Thoracic aorta (tissue), 2 donors: ENCODE measurements at regions not wholly inside any gene's neighbourhood (a gene's known extent, or its start where the extent isn't known, plus 50 kb on each side); places are given as distances from the start of the nearest gene placed in this dataset.

ENCODE experiments used
- ATAC-seq: fragments of 150-250 bp; one replicate; pipeline ENCODE4 v1.8.0; 2017; ENCODE audit warnings: low read depth; ENCODE audit not compliant: insufficient number of reproducible peaks, low FRiP score
- DNase-seq: peaks from one replicate; pipeline ENCODE4 v3.0.0-alpha.2; 2020; ENCODE audit warnings: low spot score
- H3K27ac ChIP-seq, 2 donors: fragments of 200-600 bp; sonication (generic); 1 replicate in 1 of 2; 2 replicates in 1 of 2; pipeline ENCODE4 v1.5.1; 2016; ENCODE audit warnings: mild to moderate bottlenecking in 2 of 2, moderate library complexity in 2 of 2
- H3K27me3 ChIP-seq: fragments of 200-600 bp; sonication (generic); replicated peaks from 2 replicates; pipeline ENCODE4 v1.6.0; 2016; ENCODE audit warnings: mild to moderate bottlenecking; ENCODE audit not compliant: insufficient read depth
- H3K36me3 ChIP-seq: fragments of 200-600 bp; sonication (generic); one replicate; pipeline ENCODE4 v1.5.1; 2016
- H3K4me1 ChIP-seq, 2 donors: fragments of 200-600 bp; sonication (generic); 1 replicate in 1 of 2; 2 replicates in 1 of 2; pipeline versions ENCODE4 v1.5.1 to v1.6.0; 2016; ENCODE audit warnings: low read depth in 2 of 2, mild to moderate bottlenecking in 1 of 2; ENCODE audit not compliant: control insufficient read depth in 1 of 2
- H3K4me3 ChIP-seq: fragments of 200-600 bp; sonication (generic); 2 replicates; pipeline ENCODE4 v1.5.1; 2016; ENCODE audit warnings: mild to moderate bottlenecking
- H3K9me3 ChIP-seq: fragments of 200-600 bp; sonication (generic); 2 replicates; pipeline ENCODE4 v1.5.1; 2016
- TF ChIP-seq, protein P1 (sequence below): fragments of 200-600 bp; sonication (generic); IDR thresholded peaks from one replicate; pipeline ENCODE4 v1.5.1; 2019; ENCODE audit warnings: antibody characterized with exemption

DNA sequence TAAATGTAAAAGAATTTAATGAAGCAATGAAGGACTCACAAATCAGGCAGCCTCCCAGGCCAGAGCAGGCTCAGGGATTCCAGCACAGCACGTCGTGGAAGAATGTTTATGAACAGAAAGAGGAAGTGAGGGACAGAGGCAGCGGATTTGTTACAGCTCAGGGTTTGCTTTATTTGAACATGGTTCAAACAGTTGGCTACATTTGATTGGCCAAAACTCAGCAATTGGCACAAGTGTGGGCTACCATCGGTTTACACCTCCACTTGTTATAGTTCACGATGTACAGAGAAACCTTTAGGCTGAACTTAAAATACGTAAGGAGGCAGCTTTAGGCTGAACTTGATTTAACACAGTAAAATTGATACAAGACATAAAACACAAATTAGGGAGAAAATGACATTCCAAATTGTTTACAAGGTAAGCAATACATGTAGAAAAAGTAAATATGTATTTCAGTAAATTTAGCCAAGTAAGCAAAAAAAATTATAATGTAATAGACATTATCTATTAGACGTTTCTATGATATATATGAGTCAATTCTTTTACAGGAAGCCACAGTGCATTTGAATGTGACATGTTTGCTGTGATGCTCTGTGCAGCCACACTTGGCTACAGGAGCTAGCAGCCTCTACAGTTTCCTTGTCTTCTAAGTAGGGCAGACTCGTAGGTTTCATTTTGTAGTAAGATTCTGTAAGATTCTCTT lies 126.5 kb downstream of the ADSS2 start:
- peaks cover 15 to 26% of the 10 kb centered on the region in 2 donors for H3K4me1 ChIP-seq
- DNase-seq = no peak
- no peaks in the 10 kb centered on the region for H3K36me3 ChIP-seq
- TF ChIP-seq, protein P1, sequence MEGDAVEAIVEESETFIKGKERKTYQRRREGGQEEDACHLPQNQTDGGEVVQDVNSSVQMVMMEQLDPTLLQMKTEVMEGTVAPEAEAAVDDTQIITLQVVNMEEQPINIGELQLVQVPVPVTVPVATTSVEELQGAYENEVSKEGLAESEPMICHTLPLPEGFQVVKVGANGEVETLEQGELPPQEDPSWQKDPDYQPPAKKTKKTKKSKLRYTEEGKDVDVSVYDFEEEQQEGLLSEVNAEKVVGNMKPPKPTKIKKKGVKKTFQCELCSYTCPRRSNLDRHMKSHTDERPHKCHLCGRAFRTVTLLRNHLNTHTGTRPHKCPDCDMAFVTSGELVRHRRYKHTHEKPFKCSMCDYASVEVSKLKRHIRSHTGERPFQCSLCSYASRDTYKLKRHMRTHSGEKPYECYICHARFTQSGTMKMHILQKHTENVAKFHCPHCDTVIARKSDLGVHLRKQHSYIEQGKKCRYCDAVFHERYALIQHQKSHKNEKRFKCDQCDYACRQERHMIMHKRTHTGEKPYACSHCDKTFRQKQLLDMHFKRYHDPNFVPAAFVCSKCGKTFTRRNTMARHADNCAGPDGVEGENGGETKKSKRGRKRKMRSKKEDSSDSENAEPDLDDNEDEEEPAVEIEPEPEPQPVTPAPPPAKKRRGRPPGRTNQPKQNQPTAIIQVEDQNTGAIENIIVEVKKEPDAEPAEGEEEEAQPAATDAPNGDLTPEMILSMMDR = no peak
- H3K27ac ChIP-seq = peak overlapping the region in 1 of 2 donors; percentile 18
- no peaks in the 10 kb centered on the region for H3K27me3 ChIP-seq
- H3K9me3 ChIP-seq = no peaks in the 10 kb centered on the region
- peak overlapping the region; percentile 4 for H3K4me3 ChIP-seq
- ATAC-seq = no peak

DNA sequence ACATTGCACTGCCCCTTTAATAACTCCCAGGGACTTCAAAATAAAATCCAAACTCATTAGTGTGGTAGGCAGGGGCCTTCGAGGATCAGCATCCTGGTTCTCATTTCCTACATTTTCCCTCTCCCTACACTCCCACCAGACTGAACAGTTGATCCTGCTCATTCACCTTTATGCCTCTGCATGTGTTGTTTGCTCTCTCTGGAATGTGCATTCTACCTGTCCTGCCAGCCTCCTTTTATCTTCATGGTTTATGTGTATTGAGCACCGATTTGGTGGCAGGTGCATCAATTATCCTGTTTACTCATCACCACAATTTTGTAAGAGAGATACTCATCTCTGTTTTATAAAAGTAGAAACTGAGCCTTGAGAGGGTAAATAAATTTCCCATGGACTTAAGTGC lies 125.0 kb downstream of the ADSS2 start:
- ATAC-seq = no peak
- H3K36me3 ChIP-seq = no peaks in the 10 kb centered on the region
- no peaks in the 10 kb centered on the region for H3K27me3 ChIP-seq
- no peak overlapping the region for H3K27ac ChIP-seq
- no peak for DNase-seq
- H3K4me3 ChIP-seq = no peak overlapping the region
- TF ChIP-seq, protein P1 = no peak
- H3K4me1 ChIP-seq = peaks cover 15 to 26% of the 10 kb centered on the region in 2 donors
- no peaks in the 10 kb centered on the region for H3K9me3 ChIP-seq

DNA sequence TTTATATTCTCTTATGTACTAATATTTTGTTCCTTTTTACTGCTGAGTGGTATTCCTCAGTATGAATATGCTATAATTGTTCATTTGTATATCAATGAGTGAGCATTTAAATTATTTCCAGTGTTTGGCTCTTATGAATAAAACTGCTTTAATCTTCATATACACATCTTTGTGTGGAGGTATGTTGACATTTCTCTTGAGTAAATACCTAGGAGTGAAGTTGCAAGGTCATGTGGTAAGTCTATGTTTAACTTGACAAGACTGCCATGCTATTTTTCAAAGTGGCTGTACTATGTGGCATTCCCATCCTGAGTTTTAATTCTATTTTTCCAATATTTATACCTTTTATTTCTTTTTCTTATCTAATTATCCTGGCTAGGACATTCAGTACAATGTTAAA lies 124.2 kb downstream of the ADSS2 start:
- no peak for DNase-seq
- H3K27me3 ChIP-seq = no peaks in the 10 kb centered on the region
- no peak overlapping the region for H3K4me3 ChIP-seq
- TF ChIP-seq, protein P1 = no peak
- no peak for ATAC-seq
- no peaks in the 10 kb centered on the region for H3K36me3 ChIP-seq
- peaks cover 8 to 19% of the 10 kb centered on the region in 2 donors for H3K4me1 ChIP-seq
- H3K27ac ChIP-seq = no peak overlapping the region
- H3K9me3 ChIP-seq = no peaks in the 10 kb centered on the region

DNA sequence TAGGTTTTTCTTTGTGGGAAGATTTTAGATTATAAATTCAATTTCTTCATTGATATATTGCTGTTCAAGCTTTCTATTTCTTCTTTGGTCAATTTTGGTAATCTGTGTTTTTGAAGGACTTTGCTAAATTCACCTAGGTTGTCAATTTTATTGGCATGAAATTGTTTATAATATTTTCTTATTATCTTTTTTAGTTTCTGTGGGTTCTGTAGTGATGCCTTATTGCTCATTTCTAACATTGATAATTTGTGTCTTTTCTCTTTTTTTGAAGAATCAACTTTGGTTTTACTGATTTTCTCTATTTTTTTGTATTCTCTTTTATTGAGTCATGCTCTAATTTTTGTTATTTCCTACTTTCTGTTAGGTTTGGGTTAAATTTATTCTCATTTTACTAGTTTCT lies 123.2 kb downstream of the ADSS2 start:
- DNase-seq (no peak), ATAC-seq (no peak)
- Histone ChIP-seq H3K4me1 (peaks cover 3 to 12% of the 10 kb centered on the region in 2 donors), H3K9me3 (no peaks in the 10 kb centered on the region), H3K27ac (no peak overlapping the region), H3K27me3 (no peaks in the 10 kb centered on the region), H3K36me3 (no peaks in the 10 kb centered on the region), H3K4me3 (no peak overlapping the region)
- TF ChIP-seq, protein P1 = no peak

DNA sequence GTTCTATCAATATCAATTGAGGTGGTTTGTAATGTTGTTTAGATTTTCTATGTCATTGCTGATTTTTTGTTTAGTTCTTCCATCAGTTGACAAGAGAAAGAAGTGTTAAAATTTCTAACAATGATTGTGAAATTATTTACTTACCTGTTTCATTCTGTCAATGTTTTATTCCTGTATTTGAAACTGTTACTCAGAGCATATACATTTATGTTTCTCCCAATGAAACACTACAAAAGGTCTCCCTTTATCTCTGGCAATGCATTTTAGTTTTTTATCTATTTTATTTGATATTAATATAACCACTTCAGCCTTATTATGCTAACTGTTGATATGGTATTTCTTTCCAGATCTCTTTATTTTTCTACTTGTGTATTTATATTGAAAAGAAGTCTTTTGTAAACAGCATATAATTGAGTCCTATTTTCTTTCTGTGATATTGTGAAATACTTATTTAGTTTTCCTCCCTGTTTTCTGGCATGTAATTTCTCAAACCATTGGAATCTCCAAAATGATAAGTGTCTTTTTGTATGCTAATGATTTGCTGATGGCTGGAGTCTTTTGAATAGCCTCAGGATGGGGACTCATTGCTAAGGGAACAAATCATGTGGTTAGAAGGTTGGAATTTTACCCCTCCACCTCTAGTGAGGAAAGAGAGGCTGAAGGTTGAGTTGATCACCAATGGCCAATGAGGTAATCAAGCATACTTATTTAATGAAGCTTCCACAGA lies 122.0 kb downstream of the ADSS2 start:
- peaks cover 0 to under 1% of the 10 kb centered on the region in 2 donors for H3K4me1 ChIP-seq
- H3K36me3 ChIP-seq = no peaks in the 10 kb centered on the region
- H3K9me3 ChIP-seq = no peaks in the 10 kb centered on the region
- no peaks in the 10 kb centered on the region for H3K27me3 ChIP-seq
- DNase-seq = no peak
- TF ChIP-seq, protein P1 = no peak
- ATAC-seq = no peak
- H3K4me3 ChIP-seq = no peak overlapping the region
- H3K27ac ChIP-seq = no peak overlapping the region
